ENCODE measurements at regions not wholly inside any gene's neighbourhood (a gene's known extent, or its start where the extent isn't known, plus 50 kb on each side); places are given as distances from the start of the nearest gene placed in this dataset.

- TF ChIP-seq RAD21 (IDR thresholded peaks at IDR 0.05; ENCODE audit: low read length) (no peak), CTCF (conservative IDR thresholded peaks at IDR 0.05; ENCODE audit: low read depth, low read length) (no peak), RFX5 (IDR thresholded peaks at IDR 0.05; ENCODE audit: low read depth, low read length) (no peak), RCOR1 (IDR thresholded peaks at IDR 0.05; ENCODE audit: insufficient replicate concordance, low read length) (no peak), POLR2A (IDR thresholded peaks at IDR 0.05; ENCODE audit: low read depth, low read length) (no peak), MAFK (IDR thresholded peaks at IDR 0.05; ENCODE audit: low read depth, low read length) (no peak), NFE2L2 (IDR thresholded peaks at IDR 0.05; ENCODE audit: low read depth, low read length) (no peak), MXI1 (IDR thresholded peaks at IDR 0.05; ENCODE audit: borderline replicate concordance, low read depth, low read length) (no peak), USF2 (IDR thresholded peaks at IDR 0.05; ENCODE audit: low read depth, low read length) (no peak), CEBPB (IDR thresholded peaks at IDR 0.05; ENCODE audit: low read depth, low read length) (no peak), MAZ (IDR thresholded peaks at IDR 0.05; ENCODE audit: borderline replicate concordance, low read depth, low read length) (no peak), ELK1 (IDR thresholded peaks at IDR 0.05; ENCODE audit: borderline replicate concordance, low read depth, low read length) (no peak), BHLHE40 (IDR thresholded peaks at IDR 0.05; ENCODE audit: low read depth, low read length) (no peak)
These were observed 57.1 kb upstream of the RPL11 start for GRCh38 chr1:23634518-23634839.
